MM.1S (cell line): ENCODE measurements at regions not wholly inside any gene's neighbourhood (a gene's known extent, or its start where the extent isn't known, plus 50 kb on each side); places are given as distances from the start of the nearest gene placed in this dataset.

ENCODE experiments used
- DNase-seq: peaks from one replicate; pipeline ENCODE4 v3.0.0-alpha.2; 2015
- H2AFZ ChIP-seq: fragments of 300-600 bp; sonication (generic); 2 replicates; pipeline ENCODE4 v1.6.0; 2016; ENCODE audit warnings: antibody characterized with exemption, low read length
- H3F3A ChIP-seq: fragments of 300-600 bp; sonication (generic); 2 replicates; pipeline ENCODE4 v1.6.1; 2016; ENCODE audit warnings: mild to moderate bottlenecking, antibody characterized with exemption, low read length, moderate library complexity, mixed read lengths; ENCODE audit not compliant: insufficient read depth
- H3K27ac ChIP-seq: fragments of 300-600 bp; sonication (generic); 2 replicates; pipeline ENCODE4 v1.5.1; 2016; ENCODE audit warnings: mild to moderate bottlenecking, low read length
- H3K27me3 ChIP-seq: fragments of 300-600 bp; sonication (generic); replicated peaks from 2 replicates; pipeline ENCODE4 v1.6.0; 2016; ENCODE audit warnings: low read length; ENCODE audit not compliant: insufficient read depth
- H3K36me3 ChIP-seq: fragments of 300-600 bp; sonication (generic); replicated peaks from 2 replicates; pipeline ENCODE4 v1.6.1; 2016; ENCODE audit warnings: mild to moderate bottlenecking, low read length, mixed read lengths; ENCODE audit not compliant: insufficient read depth
- H3K4me1 ChIP-seq: fragments of 300-600 bp; sonication (generic); 2 replicates; pipeline ENCODE4 v1.6.1; 2016; ENCODE audit warnings: low read length, mixed read lengths
- H3K4me2 ChIP-seq: fragments of 300-600 bp; sonication (generic); 2 replicates; pipeline ENCODE4 v1.6.0; 2016; ENCODE audit warnings: low read depth, low read length
- H3K4me3 ChIP-seq: fragments of 300-600 bp; sonication (generic); 2 replicates; pipeline ENCODE4 v1.5.1; 2016; ENCODE audit warnings: low read length, mixed read lengths
- H3K79me2 ChIP-seq: fragments of 300-600 bp; sonication (generic); 2 replicates; pipeline ENCODE4 v1.6.1; 2016; ENCODE audit warnings: mixed run types, low read length, mixed read lengths
- H3K9ac ChIP-seq: fragments of 300-600 bp; sonication (generic); 2 replicates; pipeline ENCODE4 v1.6.1; 2016; ENCODE audit warnings: low read length, mixed read lengths
- H3K9me2 ChIP-seq: fragments of 300-600 bp; sonication (generic); replicated peaks from 2 replicates; pipeline ENCODE4 v1.6.1; 2016; ENCODE audit warnings: mild to moderate bottlenecking, low read length, mixed read lengths; ENCODE audit not compliant: insufficient read depth
- H3K9me3 ChIP-seq: fragments of 300-600 bp; sonication (generic); replicated peaks from 2 replicates; pipeline ENCODE4 v1.6.1; 2016; ENCODE audit warnings: mild to moderate bottlenecking, low read length, mixed read lengths; ENCODE audit not compliant: insufficient read depth
- H4K20me1 ChIP-seq: fragments of 300-600 bp; sonication (generic); 2 replicates; pipeline ENCODE4 v1.6.1; 2016; ENCODE audit warnings: mild to moderate bottlenecking, low read length, moderate library complexity, mixed read lengths; ENCODE audit not compliant: insufficient read depth
- EZH2 ChIP-seq: fragments of 300-600 bp; sonication (generic); optimal IDR thresholded peaks from 2 replicates; pipeline ENCODE3; 2017; ENCODE audit warnings: low read depth, mild to moderate bottlenecking, antibody characterized with exemption, low read length, mixed read lengths
- EZH2phosphoT487 ChIP-seq: fragments of 300-600 bp; sonication (generic); IDR thresholded peaks from 2 replicates; pipeline ENCODE4 v1.6.1; 2018; ENCODE audit warnings: antibody characterized with exemption, low read length
- TF ChIP-seq, protein P1 (sequence below): fragments of 300-600 bp; sonication (generic); IDR thresholded peaks from 2 replicates; pipeline ENCODE4 v1.5.1; 2016; ENCODE audit warnings: antibody characterized with exemption, low read length, mixed read lengths

DNA sequence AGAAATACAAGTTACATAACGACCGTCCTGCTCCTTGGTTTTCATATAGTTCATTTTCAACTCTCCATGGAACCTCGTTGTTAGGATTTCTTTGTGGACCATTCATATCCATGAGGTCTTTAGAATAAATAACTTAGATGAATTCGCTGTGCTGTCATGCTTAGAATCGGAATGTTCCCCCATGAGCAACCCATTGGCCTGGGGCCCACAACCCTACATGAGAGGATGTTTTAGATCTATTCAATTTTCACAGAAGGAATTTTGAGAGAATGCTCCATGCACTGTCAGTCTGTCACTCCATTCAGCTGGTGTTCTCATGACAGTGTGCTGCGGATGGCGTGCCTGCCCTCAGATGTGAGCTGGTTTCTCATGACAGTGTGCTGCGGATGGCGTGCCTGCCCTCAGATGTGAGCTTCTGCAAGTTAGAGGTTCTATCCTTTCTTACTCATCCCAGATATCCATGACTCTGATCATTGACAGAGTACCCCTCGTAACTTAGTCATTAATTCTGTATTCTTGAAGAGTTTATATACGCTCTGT, 1193.1 kb downstream of the EFNB2 start:
- Histone ChIP-seq H3K27me3 (no peaks in the 10 kb centered on the region), H3K4me3 (no peak overlapping the region), H3K4me1 (no peaks in the 10 kb centered on the region), H3K9me2 (no peaks in the 10 kb centered on the region), H3F3A (no peaks in the 10 kb centered on the region), H3K79me2 (no peaks in the 10 kb centered on the region), H3K36me3 (no peaks in the 10 kb centered on the region), H3K27ac (no peak overlapping the region), H3K9me3 (no peaks in the 10 kb centered on the region), H4K20me1 (no peaks in the 10 kb centered on the region), H3K4me2 (no peak overlapping the region), H2AFZ (no peak overlapping the region), H3K9ac (no peak overlapping the region)
- TF ChIP-seq, protein P1, sequence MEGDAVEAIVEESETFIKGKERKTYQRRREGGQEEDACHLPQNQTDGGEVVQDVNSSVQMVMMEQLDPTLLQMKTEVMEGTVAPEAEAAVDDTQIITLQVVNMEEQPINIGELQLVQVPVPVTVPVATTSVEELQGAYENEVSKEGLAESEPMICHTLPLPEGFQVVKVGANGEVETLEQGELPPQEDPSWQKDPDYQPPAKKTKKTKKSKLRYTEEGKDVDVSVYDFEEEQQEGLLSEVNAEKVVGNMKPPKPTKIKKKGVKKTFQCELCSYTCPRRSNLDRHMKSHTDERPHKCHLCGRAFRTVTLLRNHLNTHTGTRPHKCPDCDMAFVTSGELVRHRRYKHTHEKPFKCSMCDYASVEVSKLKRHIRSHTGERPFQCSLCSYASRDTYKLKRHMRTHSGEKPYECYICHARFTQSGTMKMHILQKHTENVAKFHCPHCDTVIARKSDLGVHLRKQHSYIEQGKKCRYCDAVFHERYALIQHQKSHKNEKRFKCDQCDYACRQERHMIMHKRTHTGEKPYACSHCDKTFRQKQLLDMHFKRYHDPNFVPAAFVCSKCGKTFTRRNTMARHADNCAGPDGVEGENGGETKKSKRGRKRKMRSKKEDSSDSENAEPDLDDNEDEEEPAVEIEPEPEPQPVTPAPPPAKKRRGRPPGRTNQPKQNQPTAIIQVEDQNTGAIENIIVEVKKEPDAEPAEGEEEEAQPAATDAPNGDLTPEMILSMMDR: no peak
- no peak for TF ChIP-seq EZH2phosphoT487
- TF ChIP-seq EZH2: no peak
- DNase-seq: no peak

DNA sequence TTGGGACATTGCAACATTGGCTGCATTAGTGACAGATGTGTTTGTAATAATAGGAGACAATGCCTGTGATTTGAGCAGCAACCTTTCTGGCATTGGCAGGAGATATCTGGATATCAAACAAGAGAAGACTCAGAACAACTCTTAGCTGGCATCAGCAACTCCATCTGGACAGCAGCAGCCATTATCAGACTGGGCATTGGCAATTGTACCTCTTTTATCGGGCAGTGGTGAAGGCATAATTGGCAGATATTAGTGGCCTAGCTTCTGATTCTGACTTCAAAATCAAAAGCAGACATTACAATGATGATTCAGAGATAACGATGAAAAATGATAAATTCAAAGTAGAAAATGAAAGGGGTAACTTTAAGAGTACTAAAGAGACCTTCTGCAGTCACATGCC, 1193.7 kb downstream of the EFNB2 start:
- DNase-seq: no peak
- no peak overlapping the region for H3K9ac ChIP-seq
- no peak overlapping the region for H3K27ac ChIP-seq
- H3K36me3 ChIP-seq: no peaks in the 10 kb centered on the region
- H3K4me1 ChIP-seq: no peaks in the 10 kb centered on the region
- no peak overlapping the region for H2AFZ ChIP-seq
- H3K9me3 ChIP-seq: no peaks in the 10 kb centered on the region
- no peaks in the 10 kb centered on the region for H3F3A ChIP-seq
- no peaks in the 10 kb centered on the region for H3K79me2 ChIP-seq
- no peak for TF ChIP-seq EZH2
- TF ChIP-seq, protein P1: no peak
- no peak for TF ChIP-seq EZH2phosphoT487
- no peaks in the 10 kb centered on the region for H4K20me1 ChIP-seq
- H3K9me2 ChIP-seq: no peaks in the 10 kb centered on the region
- H3K4me3 ChIP-seq: no peak overlapping the region
- no peaks in the 10 kb centered on the region for H3K27me3 ChIP-seq
- no peak overlapping the region for H3K4me2 ChIP-seq

DNA sequence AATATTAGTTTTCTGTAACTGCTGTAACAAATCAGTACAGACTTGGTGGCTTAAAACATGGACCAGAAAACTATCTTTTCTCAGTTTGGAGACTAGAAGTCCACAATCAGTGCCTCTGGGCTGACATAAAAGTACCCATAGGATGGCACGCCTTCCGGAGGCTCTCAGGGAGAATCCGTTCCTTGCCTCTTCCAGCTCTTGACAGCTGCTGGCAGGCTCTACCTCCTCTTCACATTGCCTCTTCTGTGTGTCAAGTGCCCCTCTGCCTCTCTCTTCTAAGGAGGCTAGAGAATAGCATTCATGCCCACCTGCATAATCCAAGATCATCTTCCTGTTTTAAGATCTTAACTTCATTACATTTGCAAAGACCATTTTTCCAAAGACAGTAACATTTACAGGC, 1194.2 kb downstream of the EFNB2 start:
- Histone ChIP-seq H3K27ac (no peak overlapping the region), H3K4me1 (no peaks in the 10 kb centered on the region), H4K20me1 (no peaks in the 10 kb centered on the region), H3K4me2 (no peak overlapping the region), H3F3A (no peaks in the 10 kb centered on the region), H3K9me2 (no peaks in the 10 kb centered on the region), H3K36me3 (no peaks in the 10 kb centered on the region), H3K4me3 (no peak overlapping the region), H3K79me2 (no peaks in the 10 kb centered on the region), H2AFZ (no peak overlapping the region), H3K9me3 (no peaks in the 10 kb centered on the region), H3K9ac (no peak overlapping the region), H3K27me3 (no peaks in the 10 kb centered on the region)
- TF ChIP-seq, protein P1: no peak
- TF ChIP-seq EZH2 (no peak), EZH2phosphoT487 (no peak)
- DNase-seq: no peak
